ENCODE measurements at regions not wholly inside any gene's neighbourhood (a gene's known extent, or its start where the extent isn't known, plus 50 kb on each side); places are given as distances from the start of the nearest gene placed in this dataset.
"Not testable (repeated sequence)": the region's sequence is repeated elsewhere in the genome, so short reads cannot be mapped to it uniquely, and the experiment has no call there.

DNA sequence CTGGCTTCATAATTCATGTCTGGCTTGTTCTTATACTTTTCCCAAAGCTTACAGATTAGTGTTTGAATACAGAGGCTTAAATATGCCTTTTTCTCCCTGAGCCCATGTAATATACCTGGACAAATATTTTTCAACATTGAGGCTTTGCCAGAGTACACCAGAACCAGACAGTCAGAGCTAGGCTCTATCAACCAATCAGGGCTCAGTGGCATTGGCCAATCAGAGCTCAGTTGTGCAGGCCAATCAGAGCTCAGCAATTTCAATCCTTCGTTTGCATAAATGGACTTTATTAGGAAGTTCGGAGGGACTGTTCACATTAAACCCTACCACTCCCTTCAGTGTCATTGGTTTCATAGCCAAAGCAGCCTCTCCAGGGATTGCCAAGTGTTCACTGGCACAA, 51.2 kb upstream of the TMSB15B start:
- no peak for DNase-seq

DNA sequence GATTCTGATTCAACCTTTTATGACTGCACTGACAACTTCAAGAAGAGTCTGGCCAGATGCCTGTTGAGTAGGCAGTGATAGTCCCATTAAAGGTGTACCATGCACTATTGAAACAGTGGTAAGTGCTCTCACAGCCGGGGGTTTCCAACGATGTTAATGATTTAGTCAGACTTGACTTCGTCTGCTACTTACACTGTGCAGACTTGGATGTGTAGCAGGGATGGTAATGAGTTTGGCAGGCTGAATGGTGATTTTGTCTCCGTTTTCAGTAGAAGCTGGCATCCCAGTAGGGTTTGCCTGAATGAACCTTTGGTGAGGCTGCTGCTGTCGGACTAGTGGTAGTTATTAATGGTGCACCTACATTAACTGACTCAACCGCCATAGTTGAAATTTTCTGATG, 52.0 kb upstream of the TMSB15B start:
- no peak for DNase-seq

DNA sequence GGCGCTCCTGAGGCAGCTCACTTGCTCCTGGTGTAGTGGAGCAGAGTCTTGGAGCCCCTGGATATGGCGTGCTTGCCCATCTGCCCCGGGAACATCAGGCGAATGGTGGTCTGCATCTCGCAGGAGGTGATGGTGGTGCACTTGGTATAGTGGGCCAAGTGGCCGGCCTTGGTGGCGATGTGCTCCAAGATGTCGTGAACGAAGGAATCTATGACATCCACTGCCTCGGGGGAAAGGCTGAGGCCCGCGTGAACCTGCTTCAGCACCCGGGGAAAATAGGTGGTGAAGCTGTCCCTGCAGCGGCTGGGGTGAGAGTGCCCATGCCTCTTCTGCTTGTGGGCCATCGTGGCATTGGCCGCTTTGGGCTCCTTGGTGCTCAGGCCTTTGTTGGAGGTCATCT, 58.1 kb upstream of the TMSB15B start:
- DNase-seq, result no peak

DNA sequence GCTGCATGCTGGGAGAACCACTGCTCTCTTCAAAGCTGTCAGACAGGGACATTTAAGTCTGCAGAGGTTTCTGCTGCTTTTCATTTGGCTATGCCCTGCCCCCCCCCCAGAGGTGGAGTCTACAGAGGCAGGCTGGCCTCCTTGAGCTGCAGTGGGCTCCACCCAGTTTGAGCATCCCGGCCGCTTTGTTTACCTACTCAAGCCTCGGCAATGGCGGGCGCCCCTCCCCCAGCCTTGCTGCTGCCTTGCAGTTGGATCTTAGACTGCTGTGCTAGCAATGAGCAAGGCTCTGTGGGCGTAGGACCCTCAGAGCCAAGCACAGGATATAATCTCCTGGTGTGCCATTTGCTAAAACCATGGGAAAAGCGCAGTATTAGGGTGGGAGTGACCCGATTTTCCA, 59.8 kb upstream of the TMSB15B start:
- DNase-seq, result not testable (repeated sequence)

DNA sequence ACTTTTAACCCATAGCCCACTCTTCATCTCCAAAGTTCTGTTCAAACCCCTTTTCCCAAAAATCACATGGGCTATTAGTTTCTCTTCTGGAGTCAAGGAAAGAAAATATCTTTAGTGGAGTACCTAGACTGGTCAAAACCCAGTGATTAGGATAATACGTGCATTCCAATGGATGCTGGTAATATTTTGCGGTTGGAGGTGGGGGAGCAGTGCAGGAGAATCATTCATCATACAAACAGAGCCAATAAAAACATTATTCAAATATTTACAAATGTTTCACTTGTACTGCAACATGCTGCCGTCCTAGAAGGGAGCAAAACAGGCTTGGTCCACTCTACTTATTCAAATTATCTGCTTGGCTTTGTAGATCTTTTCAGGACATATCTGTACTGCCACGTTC, 57.2 kb upstream of the RAB9B start:
- DNase-seq, result no peak

DNA sequence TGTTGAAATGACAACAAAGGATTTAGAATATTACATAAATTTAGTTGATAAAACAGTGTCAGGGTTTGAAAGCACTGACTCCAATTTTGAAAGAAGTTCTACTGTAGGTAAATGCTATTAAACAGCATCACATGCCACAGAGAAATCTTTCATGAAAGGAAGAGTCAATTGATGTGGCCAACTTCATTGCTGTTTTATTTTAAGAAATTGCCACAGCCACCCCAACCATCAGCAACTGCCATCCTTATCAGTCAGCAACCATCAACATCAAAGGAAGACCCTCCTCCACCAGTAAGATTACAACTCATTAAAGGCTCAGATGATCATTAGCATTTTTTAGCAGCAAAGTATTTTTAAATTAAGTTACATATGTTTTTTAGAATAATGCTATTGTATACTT, 54.6 kb upstream of the RAB9B start:
- DNase-seq, result no peak

DNA sequence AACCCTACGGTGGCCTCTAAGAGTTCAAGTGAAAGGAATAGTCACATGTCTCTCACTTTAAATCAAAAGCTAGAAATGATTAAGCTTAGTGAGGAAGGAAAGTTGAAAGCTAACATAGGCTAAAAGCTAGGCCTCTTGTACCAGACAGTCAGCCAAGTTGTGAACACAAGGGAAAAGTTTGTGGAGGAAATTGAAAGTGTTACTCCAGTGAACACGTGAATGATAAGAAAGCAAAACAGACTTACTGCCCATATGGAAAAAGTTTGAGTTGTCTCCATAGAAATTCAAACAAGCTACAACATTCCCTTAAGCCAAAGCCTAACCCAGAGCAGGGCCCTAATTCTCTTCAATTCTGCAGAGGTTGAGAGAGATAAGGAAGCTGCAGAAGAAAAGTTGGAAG, 51.5 kb upstream of the RAB9B start:
- DNase-seq, result peak; percentile 36

DNA sequence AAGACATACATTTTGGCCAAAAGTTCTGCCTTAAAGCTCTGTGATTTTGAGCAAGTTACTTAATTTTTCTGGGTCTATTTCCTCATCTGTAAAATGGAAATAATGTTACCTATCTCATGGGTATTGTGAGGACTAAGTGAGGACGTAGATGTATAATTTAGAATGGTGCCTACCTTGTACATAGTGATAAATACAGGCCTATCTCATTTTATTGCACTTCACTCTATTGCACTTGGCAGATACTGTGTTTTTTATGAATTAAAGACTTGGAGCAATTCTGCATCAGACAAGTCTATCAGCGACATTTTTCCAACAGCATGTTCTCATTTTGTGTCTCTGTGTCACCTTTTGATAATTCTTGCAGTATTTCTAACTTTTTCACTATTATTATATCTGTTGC, 50.9 kb upstream of the RAB9B start:
- no peak for DNase-seq
